H1 (cell line): ENCODE measurements at regions not wholly inside any gene's neighbourhood (a gene's known extent, or its start where the extent isn't known, plus 50 kb on each side); places are given as distances from the start of the nearest gene placed in this dataset.

ENCODE experiments used
- CTCF ChIA-PET: fragments of 300-600 bp; sonication (Branson Sonifier 250); formaldehyde crosslinking; loops from one replicate; lab custom pipeline; 2021; ENCODE audit not compliant: partially characterized antibody; lab: Charles Lee
- POLR2A ChIA-PET: fragments of 300-600 bp; sonication (Branson Sonifier 250); formaldehyde crosslinking; loops from one replicate; lab custom pipeline; 2021; ENCODE audit warnings: inconsistent platforms; ENCODE audit not compliant: partially characterized antibody; lab: Charles Lee
- DNase-seq, 2 experiments: peaks; one replicate each; pipeline versions ENCODE4 v3.0.0 to v3.0.0-alpha.2; 2010 to 2022; ENCODE audit warnings: low spot score in 2 of 2, low read depth in 1 of 2, mixed read lengths in 1 of 2
- FAIRE-seq: peaks from 2 replicates; lab custom pipeline; 2011; peaks lifted over from hg19 to GRCh38; lab: Jason Lieb, UNC
- H2AFZ ChIP-seq: 2 replicates; pipeline ENCODE4 v1.8.1; 2012; ENCODE audit warnings: low read length, inconsistent platforms
- H2AK5ac ChIP-seq: 2 replicates; pipeline ENCODE4 v1.6.1; 2013; ENCODE audit warnings: low read depth, low read length
- H2BK120ac ChIP-seq: replicated peaks from 2 replicates; pipeline ENCODE3; 2013; ENCODE audit warnings: low read depth, low read length, inconsistent platforms
- H2BK12ac ChIP-seq: 2 replicates; pipeline ENCODE4 v1.6.1; 2013; ENCODE audit warnings: low read depth, low read length
- H2BK15ac ChIP-seq: 2 replicates; pipeline ENCODE4 v1.6.1; 2013; ENCODE audit warnings: low read length
- H2BK20ac ChIP-seq: 2 replicates; pipeline ENCODE4 v1.6.1; 2013; ENCODE audit warnings: low read length
- H2BK5ac ChIP-seq: 2 replicates; pipeline ENCODE4 v1.6.1; 2013; ENCODE audit warnings: low read depth, low read length
- H3K14ac ChIP-seq: 2 replicates; pipeline ENCODE4 v1.6.1; 2013; ENCODE audit warnings: inconsistent platforms; ENCODE audit not compliant: insufficient read length
- H3K18ac ChIP-seq: 2 replicates; pipeline ENCODE4 v1.6.1; 2013; ENCODE audit warnings: low read length; ENCODE audit errors: extremely low read depth
- H3K23ac ChIP-seq: 2 replicates; pipeline ENCODE4 v1.6.1; 2013; ENCODE audit warnings: inconsistent platforms; ENCODE audit not compliant: insufficient read length
- H3K23me2 ChIP-seq: 2 replicates; pipeline ENCODE4 v1.6.1; 2013; ENCODE audit warnings: low read depth, low read length
- H3K27ac ChIP-seq: 2 replicates; pipeline ENCODE4 v1.6.1; 2011; ENCODE audit warnings: low read depth, low read length, inconsistent platforms
- H3K27me3 ChIP-seq, 4 experiments: replicated peaks in 1 of 4; 1 replicate in 1 of 4; 2 replicates in 3 of 4; pipeline versions ENCODE4 v1.6.1 to v1.8.1; 2011 to 2013; ENCODE audit warnings: low read length in 3 of 4, mild to moderate bottlenecking in 3 of 4, inconsistent platforms in 2 of 4, mixed read lengths in 2 of 4, moderate library complexity in 1 of 4; ENCODE audit not compliant: control insufficient read depth in 3 of 4, insufficient read depth in 3 of 4; ENCODE audit errors: extremely low read depth in 1 of 4
- H3K36me3 ChIP-seq, 4 experiments: 2 replicates each; pipeline versions ENCODE4 v1.6.1 to v1.8.1; 2011 to 2013; ENCODE audit warnings: mild to moderate bottlenecking in 4 of 4, low read length in 3 of 4, moderate library complexity in 2 of 4, control low read depth in 1 of 4, inconsistent platforms in 1 of 4; ENCODE audit not compliant: insufficient read depth in 4 of 4, control insufficient read depth in 2 of 4
- H3K4ac ChIP-seq: replicated peaks from 2 replicates; pipeline ENCODE3; 2013; ENCODE audit warnings: low read length, low read depth, mixed read lengths, inconsistent platforms; ENCODE audit not compliant: insufficient read length
- H3K4me1 ChIP-seq, 4 experiments: replicated peaks in 1 of 4; 1 replicate in 1 of 4; 2 replicates in 3 of 4; pipeline versions ENCODE4 v1.6.1 to v1.8.1; 2011 to 2013; ENCODE audit warnings: low read length in 3 of 4, inconsistent platforms in 2 of 4, mixed read lengths in 1 of 4; ENCODE audit not compliant: insufficient read depth in 4 of 4, control insufficient read depth in 3 of 4
- H3K4me2 ChIP-seq, 2 experiments: 2 replicates each; pipeline versions ENCODE4 v1.6.1 to v1.8.1; 2011 to 2013; ENCODE audit warnings: low read depth in 2 of 2, low read length in 2 of 2, control low read depth in 1 of 2, inconsistent platforms in 1 of 2, mild to moderate bottlenecking in 1 of 2; ENCODE audit not compliant: insufficient read depth in 1 of 2
- H3K4me3 ChIP-seq, 4 experiments: fragments of 200-600, 300-600 bp in 1 of 4; sonication (generic), shearing (Covaris generic), sonication (Bioruptor Twin) in 1 of 4; 2 replicates each; pipeline versions ENCODE4 v1.5.1 to v1.8.1; 2011 to 2016; ENCODE audit warnings: low read length in 4 of 4, low read depth in 3 of 4, control low read depth in 2 of 4, inconsistent platforms in 2 of 4, mild to moderate bottlenecking in 2 of 4, mixed read lengths in 1 of 4, moderate library complexity in 1 of 4; ENCODE audit not compliant: insufficient read depth in 2 of 4; ENCODE audit errors: extremely low read depth in 1 of 4
- H3K56ac ChIP-seq: replicated peaks from 2 replicates; pipeline ENCODE3; 2013; ENCODE audit warnings: low read depth, mild to moderate bottlenecking, mixed read lengths, low read length, inconsistent platforms; ENCODE audit not compliant: insufficient read length
- H3K79me1 ChIP-seq: 2 replicates; pipeline ENCODE4 v1.6.1; 2013; ENCODE audit warnings: low read depth, low read length, control low read depth
- H3K79me2 ChIP-seq, 2 experiments: 2 replicates each; pipeline versions ENCODE4 v1.6.1 to v1.8.1; 2012 to 2013; ENCODE audit warnings: low read length in 2 of 2, mild to moderate bottlenecking in 2 of 2, inconsistent platforms in 1 of 2; ENCODE audit not compliant: insufficient read depth in 2 of 2, control insufficient read depth in 1 of 2
- H3K9ac ChIP-seq, 4 experiments: replicated peaks in 1 of 4; 1 replicate in 1 of 4; 2 replicates in 3 of 4; pipeline versions ENCODE4 v1.6.1 to v1.8.1; 2011 to 2013; ENCODE audit warnings: low read depth in 3 of 4, low read length in 3 of 4, control low read depth in 2 of 4, mild to moderate bottlenecking in 2 of 4, moderate library complexity in 2 of 4, inconsistent platforms in 1 of 4; ENCODE audit errors: extremely low read depth in 1 of 4
- H3K9me3 ChIP-seq, 2 experiments: 2 replicates each; pipeline versions ENCODE4 v1.6.1 to v1.8.1; 2012 to 2013; ENCODE audit warnings: mild to moderate bottlenecking in 2 of 2, moderate library complexity in 2 of 2, control low read depth in 1 of 2, inconsistent platforms in 1 of 2, low read depth in 1 of 2, low read length in 1 of 2, mixed read lengths in 1 of 2; ENCODE audit not compliant: insufficient read depth in 2 of 2
- H4K20me1 ChIP-seq, 2 experiments: replicated peaks in 1 of 2; 2 replicates each; pipeline versions ENCODE3 to v1.8.1; 2011 to 2013; ENCODE audit warnings: inconsistent platforms in 2 of 2, low read length in 2 of 2, mild to moderate bottlenecking in 1 of 2; ENCODE audit not compliant: insufficient read depth in 2 of 2, control insufficient read depth in 1 of 2
- H4K5ac ChIP-seq: 2 replicates; pipeline ENCODE4 v1.6.1; 2013; ENCODE audit warnings: low read length, low read depth, mixed read lengths, inconsistent platforms; ENCODE audit not compliant: insufficient read length
- H4K8ac ChIP-seq: 2 replicates; pipeline ENCODE4 v1.8.0; 2013; ENCODE audit warnings: mild to moderate bottlenecking, moderate library complexity, low read length, inconsistent platforms; ENCODE audit not compliant: insufficient read depth; ENCODE audit errors: extremely low read depth
- H4K91ac ChIP-seq: replicated peaks from 2 replicates; pipeline ENCODE3; 2013; ENCODE audit warnings: low read length, mixed read lengths, inconsistent platforms; ENCODE audit not compliant: insufficient read length
- CHD1 ChIP-seq: IDR thresholded peaks from 2 replicates; pipeline ENCODE4 v1.6.1; 2012; ENCODE audit warnings: low read depth, low read length, improper control_type of control experiment
- EGR1 ChIP-seq: IDR thresholded peaks from 2 replicates; pipeline ENCODE4 v1.6.1; 2011; ENCODE audit warnings: low read depth, low read length, borderline replicate concordance
- SIRT6 ChIP-seq: IDR thresholded peaks from one replicate; pipeline ENCODE4 v1.7.1; 2012; ENCODE audit warnings: low read length, inconsistent platforms
- TAF7 ChIP-seq: optimal IDR thresholded peaks from 2 replicates; pipeline ENCODE3; 2011; ENCODE audit warnings: low read depth, mild to moderate bottlenecking, inconsistent platforms, low read length, moderate library complexity, borderline replicate concordance
- WGBS, 2 experiments: shearing (Covaris generic) in 1 of 2; methylation state at CpG; one replicate each; pipeline versions ENCODE4 v1.1.6 to v1.1.7; 2013 to 2015; ENCODE audit warnings: low lambda C conversion rate in 2 of 2, mixed read lengths in 2 of 2, inconsistent platforms in 1 of 2, low coverage in 1 of 2, missing lambda C conversion rate in 1 of 2; ENCODE audit not compliant: insufficient replicate concordance in 2 of 2, insufficient coverage in 1 of 2, insufficient read length in 1 of 2; ENCODE audit errors: extremely low coverage in 1 of 2, missing lambda C conversion rate in 1 of 2; 5-methylcytosine and 5-hydroxymethylcytosine counted together

DNA sequence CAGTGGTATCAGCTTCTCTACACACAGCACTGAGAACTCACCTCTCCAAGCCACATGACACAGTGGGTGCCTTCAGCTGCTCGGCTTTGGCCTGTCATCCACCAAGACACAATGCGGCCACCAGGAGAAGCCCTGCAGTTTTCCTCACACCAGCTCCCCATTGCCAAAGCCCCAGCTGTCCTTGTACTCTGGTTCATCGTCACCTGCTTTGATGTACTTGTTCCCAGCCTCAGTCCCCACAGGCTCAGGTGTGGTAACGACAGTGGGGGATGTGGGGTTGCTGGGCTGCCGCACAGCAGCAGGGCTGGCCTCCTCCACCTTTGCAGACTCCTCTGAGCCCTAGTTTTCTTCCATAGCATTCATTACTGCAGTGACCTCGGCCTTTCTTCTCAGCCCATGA lies 387.3 kb downstream of the MEIS1 start:
- Histone ChIP-seq H2BK15ac (no peak overlapping the region), H3K79me1 (no peaks in the 10 kb centered on the region), H3K36me3 (no peaks in the 10 kb centered on the region), H2BK120ac (no peak overlapping the region), H4K91ac (no peak overlapping the region), H3K4me2 (no peak overlapping the region), H3K23me2 (no peaks in the 10 kb centered on the region), H3K23ac (no peak overlapping the region), H3K18ac (no peak overlapping the region), H3K4me3 (no peak overlapping the region), H3K79me2 (no peaks in the 10 kb centered on the region), H4K20me1 (no peaks in the 10 kb centered on the region), H3K27ac (no peak overlapping the region), H2AK5ac (no peak overlapping the region), H3K14ac (no peak overlapping the region), H2BK12ac (no peak overlapping the region), H4K8ac (no peak overlapping the region), H2BK5ac (no peak overlapping the region), H3K56ac (no peak overlapping the region), H2AFZ (no peak overlapping the region), H3K9me3 (peaks cover 3 to 6% of the 10 kb centered on the region in 2 experiments; a peak in 1 of 4 replicates), H3K9ac (no peak overlapping the region), H2BK20ac (no peak overlapping the region), H4K5ac (no peak overlapping the region), H3K4ac (no peak overlapping the region), H3K4me1 (no peaks in the 10 kb centered on the region), H3K27me3 (no peaks in the 10 kb centered on the region)
- ChIA-PET CTCF (interaction anchor here (0.7 kb wide), 1 partner anchor 119 kb away, joined by 3 read pairs; no protein-coding TSS in a partner anchor), POLR2A (no interaction called here)
- TF ChIP-seq EGR1 (no peak), CHD1 (no peak), SIRT6 (no peak), TAF7 (no peak)
- FAIRE-seq (no peak), DNase-seq (no peak)
- WGBS, 2 experiments = 89% methylated on average over 6 of the region's 6 CpGs; no CpG with 5 or more reads in 1 of the 2 experiments
